GM19372 (cell line): ENCODE measurements at regions not wholly inside any gene's neighbourhood (a gene's known extent, or its start where the extent isn't known, plus 50 kb on each side); places are given as distances from the start of the nearest gene placed in this dataset.

Experiments used
- ATAC-seq: cut with Tn5 transposase; IDR thresholded peaks from one replicate; pipeline ENCODE4 v1.9.1; 2021; ENCODE audit warnings: mild to moderate bottlenecking, low read depth, moderate library complexity; ENCODE audit not compliant: unreplicated experiment

- no peak for ATAC-seq
Observed at GRCh38 chr13:84315527-84315926, 433.3 kb upstream of the SLITRK1 start.

GRCh38 chr13:84303035-84303434 is 420.8 kb upstream of the SLITRK1 start:
- no peak for ATAC-seq

- ATAC-seq: no peak
Observed at GRCh38 chr13:84297251-84297650, 415.0 kb upstream of the SLITRK1 start.

DNA sequence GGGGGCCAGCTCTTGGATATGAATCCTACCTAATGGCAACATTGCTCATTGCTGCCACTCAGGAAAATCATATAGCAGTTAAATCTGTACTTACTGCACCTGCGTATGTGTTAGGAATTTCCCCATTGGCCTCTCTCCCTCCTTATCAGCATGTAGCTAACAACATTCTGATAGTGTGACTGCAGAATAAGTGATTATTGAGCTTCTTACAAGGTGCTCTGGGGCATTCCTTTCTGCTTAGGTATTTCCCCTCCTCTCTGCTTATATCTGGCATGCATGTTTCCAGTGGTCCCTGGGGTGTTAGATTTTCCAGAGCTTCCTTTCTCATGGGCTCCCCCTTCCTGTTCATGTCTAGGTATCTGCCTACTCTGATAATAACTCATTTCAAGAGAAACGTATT is 414.1 kb upstream of the SLITRK1 start:
- ATAC-seq: no peak

DNA sequence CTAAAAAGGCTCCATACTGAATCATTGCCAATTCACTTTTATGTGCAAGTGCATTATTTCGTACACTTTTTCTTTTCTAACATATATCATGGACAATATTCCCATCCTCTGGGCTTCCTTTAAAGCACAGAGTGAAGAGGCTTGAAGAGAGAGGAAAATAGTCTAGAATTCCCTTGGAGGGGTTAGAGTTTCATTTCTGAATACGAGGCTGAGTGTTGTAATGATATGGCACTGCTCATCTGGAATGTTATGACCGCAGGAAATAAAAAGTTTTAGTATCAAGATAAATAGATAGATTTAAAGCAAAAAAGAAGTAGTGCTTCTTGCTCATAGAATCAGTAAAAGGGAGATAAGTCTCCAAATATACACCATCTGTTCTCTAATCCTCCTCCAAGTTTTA is 412.3 kb upstream of the SLITRK1 start:
- no peak for ATAC-seq

DNA sequence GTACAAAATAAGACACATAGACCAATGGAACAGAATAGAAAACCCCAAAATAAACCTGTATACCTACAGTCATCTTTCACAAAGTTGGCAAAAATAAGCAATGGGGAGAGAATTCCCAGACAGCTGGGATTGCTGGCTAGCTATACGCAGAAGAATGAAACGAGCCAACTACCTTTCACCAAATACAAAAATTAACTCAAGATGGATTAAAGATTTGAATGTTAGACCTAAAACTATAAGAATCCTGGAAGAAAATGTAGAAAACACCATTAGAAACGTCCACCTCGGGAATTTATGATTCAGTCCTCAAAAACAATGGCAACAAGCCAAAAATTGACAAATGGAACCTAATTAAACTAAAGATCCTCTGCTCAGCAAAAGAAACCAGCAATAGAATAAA is 408.1 kb upstream of the SLITRK1 start:
- no peak for ATAC-seq

- ATAC-seq: no peak
Observed at GRCh38 chr13:84279166-84279565, 396.9 kb upstream of the SLITRK1 start.

GRCh38 chr13:84272877-84273562 is 390.7 kb upstream of the SLITRK1 start:
- ATAC-seq: no peak

GRCh38 chr13:84265257-84265764 is 383.0 kb upstream of the SLITRK1 start:
- ATAC-seq: no peak

GRCh38 chr13:84263354-84264069 is 381.2 kb upstream of the SLITRK1 start:
- no peak for ATAC-seq

GRCh38 chr13:84255226-84255797 is 373.0 kb upstream of the SLITRK1 start:
- ATAC-seq: no peak

DNA sequence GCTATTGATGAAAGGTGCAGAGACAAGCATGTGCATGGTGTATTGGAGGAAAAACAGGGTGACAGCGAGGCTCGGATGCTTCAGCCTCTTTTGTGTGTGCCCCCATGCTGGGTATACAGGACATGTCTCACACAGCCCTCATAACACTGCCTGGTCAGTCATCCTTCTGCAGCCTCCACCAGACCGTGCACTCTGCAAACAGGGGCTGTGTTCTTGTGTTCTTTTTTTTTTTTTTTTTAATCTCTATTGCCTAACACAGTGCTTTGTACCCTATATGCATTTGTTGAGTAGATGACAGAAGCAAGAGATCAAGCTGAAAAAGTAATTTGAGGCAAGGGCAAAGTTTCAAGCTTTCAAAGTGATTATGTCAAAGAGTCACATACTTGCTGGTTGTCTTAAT is 367.2 kb upstream of the SLITRK1 start:
- ATAC-seq: no peak

GRCh38 chr13:84243340-84243739 is 361.1 kb upstream of the SLITRK1 start:
- ATAC-seq: no peak

- no peak for ATAC-seq
Observed at GRCh38 chr13:84239032-84239431, 356.8 kb upstream of the SLITRK1 start.

- ATAC-seq: no peak
Observed at GRCh38 chr13:84238381-84238780, 356.1 kb upstream of the SLITRK1 start.

GRCh38 chr13:84237143-84237542 is 354.9 kb upstream of the SLITRK1 start:
- no peak for ATAC-seq

DNA sequence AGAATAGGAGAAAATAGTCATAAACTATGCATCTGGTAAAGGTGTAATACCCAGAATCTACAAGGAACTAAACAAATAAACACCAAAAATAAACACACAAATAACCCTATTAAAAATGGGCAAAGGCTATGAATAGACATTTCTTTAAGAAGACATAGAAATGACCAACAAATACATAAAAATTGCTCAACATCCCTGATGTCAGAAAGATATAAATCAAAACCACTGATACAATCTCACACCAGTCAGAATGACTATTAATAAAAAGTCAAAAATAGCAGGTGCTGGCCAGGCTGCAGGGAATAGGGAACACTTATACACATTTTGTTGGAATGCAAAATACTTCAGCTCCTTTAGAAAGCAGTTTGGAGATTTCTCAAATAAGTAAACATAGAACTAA is 352.1 kb upstream of the SLITRK1 start:
- ATAC-seq: no peak

- no peak for ATAC-seq
Observed at GRCh38 chr13:84230568-84230967, 348.3 kb upstream of the SLITRK1 start.

- ATAC-seq: no peak
Observed at GRCh38 chr13:84211048-84211447, 328.8 kb upstream of the SLITRK1 start.

GRCh38 chr13:84208246-84208910 is 326.1 kb upstream of the SLITRK1 start:
- no peak for ATAC-seq

DNA sequence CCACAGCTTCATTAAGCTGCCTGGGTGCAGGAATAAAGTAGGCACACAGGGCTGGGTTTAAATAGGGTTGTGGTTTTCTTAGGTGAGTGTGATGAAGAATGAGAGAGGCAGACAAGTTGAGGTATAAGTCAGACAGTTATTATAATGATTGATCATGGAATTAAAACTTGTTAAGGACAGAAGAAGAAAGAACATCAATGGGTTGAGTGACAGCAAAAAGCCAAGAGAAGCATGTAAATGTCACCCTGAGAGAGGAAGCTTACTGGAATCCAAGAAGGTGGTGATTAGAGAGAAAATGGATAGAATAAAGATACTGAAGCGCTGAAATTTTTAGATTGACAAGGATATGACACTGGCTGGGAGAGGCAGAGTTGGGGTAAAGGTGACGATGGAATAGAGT is 325.2 kb upstream of the SLITRK1 start:
- ATAC-seq: no peak
